Stimulated activated CD4-positive, alpha-beta T cell treated with anti-CD3 and anti-CD28 coated beads, TNF-alpha, amount 100 ng/mL, for 48 hours (primary cell): ENCODE measurements at regions not wholly inside any gene's neighbourhood (a gene's known extent, or its start where the extent isn't known, plus 50 kb on each side); places are given as distances from the start of the nearest gene placed in this dataset.

ENCODE experiments used
- DNase-seq, 3 donors: peaks; one replicate each; pipeline ENCODE4 v3.0.0-alpha.2; 2020; ENCODE audit warnings: low read depth in 3 of 3

- no peak for DNase-seq
Measured at GRCh38 chr10:120285408-120285807, 171.6 kb upstream of the PLPP4 start.

- no peak for DNase-seq
Measured at GRCh38 chr10:120286280-120286679, 170.7 kb upstream of the PLPP4 start.

- no peak for DNase-seq
Measured at GRCh38 chr10:120300513-120300912, 156.5 kb upstream of the PLPP4 start.

- DNase-seq: no peak
Measured at GRCh38 chr10:120308589-120308988, 148.4 kb upstream of the PLPP4 start.

GRCh38 chr10:120313715-120314114 lies 143.3 kb upstream of the PLPP4 start:
- DNase-seq: no peak

- no peak for DNase-seq
Measured at GRCh38 chr10:120314442-120314841, 142.6 kb upstream of the PLPP4 start.

GRCh38 chr10:120318862-120319261 lies 138.2 kb upstream of the PLPP4 start:
- DNase-seq: no peak

GRCh38 chr10:120327675-120328074 lies 129.4 kb upstream of the PLPP4 start:
- DNase-seq: no peak

GRCh38 chr10:120328647-120329046 lies 128.4 kb upstream of the PLPP4 start:
- DNase-seq: no peak

GRCh38 chr10:120335553-120335952 lies 121.5 kb upstream of the PLPP4 start:
- no peak for DNase-seq

- no peak for DNase-seq
Measured at GRCh38 chr10:120336306-120336910, 120.6 kb upstream of the PLPP4 start.

- DNase-seq: peak; percentile 25 to 35 (median 29)
Measured at GRCh38 chr10:120336911-120337540, 120.0 kb upstream of the PLPP4 start.

GRCh38 chr10:120342115-120342714 lies 114.8 kb upstream of the PLPP4 start:
- DNase-seq: no peak

GRCh38 chr10:120345186-120345585 lies 111.8 kb upstream of the PLPP4 start:
- DNase-seq: no peak

- DNase-seq: no peak
Measured at GRCh38 chr10:120347644-120348043, 109.4 kb upstream of the PLPP4 start.

- DNase-seq: no peak
Measured at GRCh38 chr10:120349069-120349468, 108.0 kb upstream of the PLPP4 start.

- DNase-seq: no peak
Measured at GRCh38 chr10:120355425-120355824, 101.6 kb upstream of the PLPP4 start.

- no peak for DNase-seq
Measured at GRCh38 chr10:120360571-120360970, 96.5 kb upstream of the PLPP4 start.

- DNase-seq: no peak
Measured at GRCh38 chr10:120365872-120366271, 91.2 kb upstream of the PLPP4 start.

- DNase-seq: no peak
Measured at GRCh38 chr10:120367341-120367740, 89.7 kb upstream of the PLPP4 start.

- no peak for DNase-seq
Measured at GRCh38 chr10:120368338-120368737, 88.7 kb upstream of the PLPP4 start.

GRCh38 chr10:120368927-120369326 lies 88.1 kb upstream of the PLPP4 start:
- DNase-seq: no peak

GRCh38 chr10:120369856-120370276 lies 87.2 kb upstream of the PLPP4 start:
- no peak for DNase-seq
